ENCODE measurements at regions not wholly inside any gene's neighbourhood (a gene's known extent, or its start where the extent isn't known, plus 50 kb on each side); places are given as distances from the start of the nearest gene placed in this dataset.

DNA sequence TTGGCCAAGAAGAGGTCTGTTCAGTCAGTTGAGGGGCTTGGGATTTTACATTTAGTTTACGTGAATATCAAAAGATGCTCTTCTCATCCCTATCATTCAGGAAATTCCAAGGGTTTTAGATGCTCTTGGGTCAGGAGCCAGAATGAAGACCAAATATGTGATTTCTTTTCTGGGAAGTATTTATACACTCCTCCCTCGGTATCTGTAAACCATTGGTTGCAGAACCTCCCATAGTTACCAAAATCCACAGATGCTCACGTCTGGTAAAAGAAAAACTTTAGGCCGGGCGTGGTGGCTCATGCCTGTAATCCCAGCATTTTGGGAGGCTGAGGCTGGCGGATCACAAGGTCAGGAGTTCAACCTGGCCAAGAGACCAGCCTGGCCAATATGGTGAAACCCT is 75.9 kb downstream of the TNFAIP2 start:
- DNase-seq (ENCODE audit: insufficient read length, low spot score) = no peak
- FAIRE-seq = no peak
- no peak for TF ChIP-seq CTCF (IDR thresholded peaks at IDR 0.05; ENCODE audit: insufficient read depth, missing control alignments)

GRCh38 chr14:103201801-103202200 is 78.5 kb downstream of the TNFAIP2 start:
- no peak for TF ChIP-seq CTCF (IDR thresholded peaks at IDR 0.05; ENCODE audit: insufficient read depth, missing control alignments)
- DNase-seq (ENCODE audit: insufficient read length, low spot score) (no peak), FAIRE-seq (no peak)

- TF ChIP-seq CTCF (IDR thresholded peaks at IDR 0.05; ENCODE audit: insufficient read depth, missing control alignments) = no peak
- DNase-seq (ENCODE audit: insufficient read length, low spot score) (no peak), FAIRE-seq (peak; percentile 97)
These were observed 81.7 kb downstream of the TNFAIP2 start for GRCh38 chr14:103204852-103205540.

GRCh38 chr14:103205541-103205906 is 82.3 kb downstream of the TNFAIP2 start:
- FAIRE-seq = no peak
- no peak for DNase-seq (ENCODE audit: insufficient read length, low spot score)
- TF ChIP-seq CTCF (IDR thresholded peaks at IDR 0.05; ENCODE audit: insufficient read depth, missing control alignments) = no peak

- no peak for FAIRE-seq
- DNase-seq (ENCODE audit: insufficient read length, low spot score) = no peak
- TF ChIP-seq CTCF (IDR thresholded peaks at IDR 0.05; ENCODE audit: insufficient read depth, missing control alignments) = no peak
These were observed 82.8 kb downstream of the TNFAIP2 start for GRCh38 chr14:103206023-103206481.

DNA sequence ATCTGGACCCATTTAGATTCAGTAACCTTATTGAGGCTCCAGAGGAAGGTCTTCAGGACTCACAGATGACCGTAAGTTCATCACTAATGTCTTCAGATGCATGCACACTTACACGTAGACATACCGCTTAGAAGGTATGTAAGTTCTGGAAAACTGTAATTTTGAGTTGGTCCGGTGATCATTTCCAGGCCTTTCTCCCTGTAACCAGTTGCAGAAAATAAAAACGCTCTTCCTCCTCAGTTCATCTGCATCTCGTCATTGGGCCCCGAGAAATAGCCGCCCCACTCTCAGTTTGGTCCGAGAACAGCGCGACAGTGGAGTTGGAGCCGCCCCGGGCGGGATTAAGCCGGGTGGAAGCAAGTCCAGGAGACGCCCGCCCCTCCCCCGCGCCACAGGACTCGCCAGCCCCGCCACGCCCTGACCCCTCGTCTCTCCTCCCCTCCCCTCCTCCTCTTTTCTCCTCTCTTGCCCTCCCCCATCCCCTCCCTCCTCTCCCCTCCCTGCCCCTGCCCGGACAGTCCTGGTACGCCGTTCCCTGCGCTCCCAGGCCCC is 83.7 kb downstream of the TNFAIP2 start:
- peak; percentile 59 for DNase-seq (ENCODE audit: insufficient read length, low spot score)
- TF ChIP-seq CTCF (IDR thresholded peaks at IDR 0.05; ENCODE audit: insufficient read depth, missing control alignments) = no peak
- peak; percentile 94 for FAIRE-seq

- FAIRE-seq = no peak
- no peak for DNase-seq (ENCODE audit: insufficient read length, low spot score)
- TF ChIP-seq CTCF (IDR thresholded peaks at IDR 0.05; ENCODE audit: insufficient read depth, missing control alignments) = no peak
These were observed 84.3 kb downstream of the TNFAIP2 start for GRCh38 chr14:103207388-103208072.

Measured in D721Med (cell line).